ENCODE measurements at regions not wholly inside any gene's neighbourhood (a gene's known extent, or its start where the extent isn't known, plus 50 kb on each side); places are given as distances from the start of the nearest gene placed in this dataset.

- TF ChIP-seq POLR2A (IDR thresholded peaks at IDR 0.05; ENCODE audit: low read depth, low read length) = no peak
- TF ChIP-seq MAX (IDR thresholded peaks at IDR 0.05; ENCODE audit: insufficient read depth, insufficient read length) = no peak
- no peak for TF ChIP-seq CTCF (IDR thresholded peaks at IDR 0.05; ENCODE audit: extremely low read depth in 1 of 2, insufficient read depth in 1 of 2, low read depth in 1 of 2, low read length in 2 of 2)
Measured at GRCh38 chr13:65971541-65971940, 1258.6 kb downstream of the PCDH9 start.

All from endothelial cell of umbilical vein (primary cell).